LNCaP clone FGC (cell line): ENCODE measurements at regions not wholly inside any gene's neighbourhood (a gene's known extent, or its start where the extent isn't known, plus 50 kb on each side); places are given as distances from the start of the nearest gene placed in this dataset.

Experiments
- DNase-seq: peaks from one replicate; pipeline ENCODE4 v3.0.0-alpha.2; 2011; ENCODE audit warnings: low read depth
- H3K4me3 ChIP-seq: 2 replicates; pipeline ENCODE4 v1.5.1; 2011; ENCODE audit warnings: mild to moderate bottlenecking, low read depth, low read length, control low read depth
- TF ChIP-seq, protein P1 (sequence below): IDR thresholded peaks from 2 replicates; pipeline ENCODE4 v1.5.1; 2012; ENCODE audit warnings: mild to moderate bottlenecking; ENCODE audit not compliant: control insufficient read depth, insufficient read depth; ENCODE audit errors: extremely low read depth

GRCh38 chr1:235017191-235017590, 111.4 kb downstream of the TOMM20 start:
- no peak overlapping the region for H3K4me3 ChIP-seq
- TF ChIP-seq, protein P1, sequence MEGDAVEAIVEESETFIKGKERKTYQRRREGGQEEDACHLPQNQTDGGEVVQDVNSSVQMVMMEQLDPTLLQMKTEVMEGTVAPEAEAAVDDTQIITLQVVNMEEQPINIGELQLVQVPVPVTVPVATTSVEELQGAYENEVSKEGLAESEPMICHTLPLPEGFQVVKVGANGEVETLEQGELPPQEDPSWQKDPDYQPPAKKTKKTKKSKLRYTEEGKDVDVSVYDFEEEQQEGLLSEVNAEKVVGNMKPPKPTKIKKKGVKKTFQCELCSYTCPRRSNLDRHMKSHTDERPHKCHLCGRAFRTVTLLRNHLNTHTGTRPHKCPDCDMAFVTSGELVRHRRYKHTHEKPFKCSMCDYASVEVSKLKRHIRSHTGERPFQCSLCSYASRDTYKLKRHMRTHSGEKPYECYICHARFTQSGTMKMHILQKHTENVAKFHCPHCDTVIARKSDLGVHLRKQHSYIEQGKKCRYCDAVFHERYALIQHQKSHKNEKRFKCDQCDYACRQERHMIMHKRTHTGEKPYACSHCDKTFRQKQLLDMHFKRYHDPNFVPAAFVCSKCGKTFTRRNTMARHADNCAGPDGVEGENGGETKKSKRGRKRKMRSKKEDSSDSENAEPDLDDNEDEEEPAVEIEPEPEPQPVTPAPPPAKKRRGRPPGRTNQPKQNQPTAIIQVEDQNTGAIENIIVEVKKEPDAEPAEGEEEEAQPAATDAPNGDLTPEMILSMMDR, result no peak
- DNase-seq, result no peak

DNA sequence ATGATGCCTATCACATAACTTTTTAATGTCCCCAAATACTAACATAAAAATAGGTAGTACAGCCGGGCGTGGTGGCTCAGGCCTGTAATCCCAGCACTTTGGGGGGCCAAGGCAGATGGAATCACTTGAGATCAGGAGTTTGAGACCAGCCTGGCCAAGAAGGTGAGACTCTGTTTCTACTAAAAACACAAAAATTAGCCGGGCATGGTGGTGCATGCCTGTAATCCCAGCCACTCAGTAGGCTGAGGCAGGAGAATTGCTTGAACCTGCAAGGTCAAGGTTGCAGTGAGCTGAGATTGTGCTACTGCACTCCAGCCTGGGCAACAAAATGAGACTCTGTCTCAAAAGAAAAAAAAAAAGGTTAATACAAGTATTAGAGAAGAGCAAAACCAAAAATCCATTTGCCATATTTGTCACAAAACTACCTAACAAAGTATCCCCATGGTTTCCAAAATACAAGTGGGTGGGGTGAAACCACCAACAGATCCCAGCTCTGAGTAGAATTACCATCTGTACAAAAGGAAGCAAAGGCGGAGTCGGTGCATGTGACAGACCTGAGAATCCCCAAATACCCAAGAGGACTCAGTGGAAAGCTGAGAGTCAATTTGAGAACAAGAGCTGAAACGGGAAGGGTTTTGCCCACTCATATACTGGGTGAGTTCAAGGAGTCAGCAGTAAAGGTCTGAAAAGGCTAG, 113.2 kb downstream of the TOMM20 start:
- TF ChIP-seq, protein P1, result no peak
- H3K4me3 ChIP-seq, result no peak overlapping the region
- no peak for DNase-seq

DNA sequence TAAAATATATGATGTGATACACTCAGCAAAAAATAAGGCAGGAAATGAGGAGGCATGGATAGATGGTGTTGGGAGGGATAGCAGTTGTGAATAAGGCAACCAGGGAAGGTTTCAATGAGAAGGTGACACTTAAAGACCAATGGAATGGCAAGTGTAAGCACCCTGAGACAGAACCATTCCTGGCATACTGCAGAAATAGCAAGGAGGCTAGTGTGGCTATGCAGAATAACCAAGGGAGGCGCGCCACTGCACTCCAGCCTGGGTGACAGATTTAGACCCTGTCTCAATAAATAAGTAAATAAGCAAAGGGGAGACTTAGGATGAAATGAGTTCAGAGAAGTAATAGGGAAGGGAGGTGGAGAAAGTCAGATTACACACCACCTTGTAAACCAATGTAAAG, 113.9 kb downstream of the TOMM20 start:
- TF ChIP-seq, protein P1, result no peak
- H3K4me3 ChIP-seq, result no peak overlapping the region
- DNase-seq, result no peak

GRCh38 chr1:235013512-235013911, 115.1 kb downstream of the TOMM20 start:
- H3K4me3 ChIP-seq, result no peak overlapping the region
- no peak for DNase-seq
- TF ChIP-seq, protein P1, result no peak

DNA sequence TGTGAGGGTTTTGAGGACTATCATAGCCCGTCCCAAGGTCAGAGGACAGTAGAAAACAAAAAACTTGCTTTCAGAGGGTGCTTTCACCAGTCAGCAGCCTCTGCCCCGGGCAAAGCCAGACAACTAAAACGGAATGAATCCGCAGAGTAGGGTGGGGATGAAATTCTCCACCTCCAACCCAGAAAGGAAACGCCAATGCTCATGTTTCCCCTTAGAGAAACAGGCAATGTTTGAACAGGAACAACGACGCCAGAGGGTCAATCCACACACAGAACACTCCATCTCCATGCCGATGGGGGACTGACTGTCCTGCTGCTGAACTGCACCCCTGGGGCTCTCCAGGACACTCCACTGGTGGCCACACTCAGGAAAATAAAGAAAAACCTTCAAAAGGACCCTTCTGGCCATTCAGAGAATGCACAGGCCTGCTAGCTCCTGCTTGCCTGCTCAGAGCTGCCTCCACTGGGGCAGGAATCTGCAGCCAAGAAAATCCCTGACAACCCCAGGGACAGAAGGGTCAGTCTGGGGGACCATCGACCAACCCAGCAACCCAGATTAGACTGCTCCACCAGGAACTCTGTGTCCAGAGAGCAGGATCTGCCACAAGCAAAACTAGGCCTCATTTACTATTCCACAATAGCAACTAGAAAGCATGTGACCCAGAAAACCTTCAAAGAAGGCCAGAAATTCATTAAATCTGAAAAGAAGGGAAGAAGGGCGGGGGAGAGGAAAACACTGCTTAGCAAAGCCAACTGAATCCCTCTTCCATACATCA, 116.0 kb downstream of the TOMM20 start:
- TF ChIP-seq, protein P1, result no peak
- no peak for DNase-seq
- H3K4me3 ChIP-seq, result no peak overlapping the region

DNA sequence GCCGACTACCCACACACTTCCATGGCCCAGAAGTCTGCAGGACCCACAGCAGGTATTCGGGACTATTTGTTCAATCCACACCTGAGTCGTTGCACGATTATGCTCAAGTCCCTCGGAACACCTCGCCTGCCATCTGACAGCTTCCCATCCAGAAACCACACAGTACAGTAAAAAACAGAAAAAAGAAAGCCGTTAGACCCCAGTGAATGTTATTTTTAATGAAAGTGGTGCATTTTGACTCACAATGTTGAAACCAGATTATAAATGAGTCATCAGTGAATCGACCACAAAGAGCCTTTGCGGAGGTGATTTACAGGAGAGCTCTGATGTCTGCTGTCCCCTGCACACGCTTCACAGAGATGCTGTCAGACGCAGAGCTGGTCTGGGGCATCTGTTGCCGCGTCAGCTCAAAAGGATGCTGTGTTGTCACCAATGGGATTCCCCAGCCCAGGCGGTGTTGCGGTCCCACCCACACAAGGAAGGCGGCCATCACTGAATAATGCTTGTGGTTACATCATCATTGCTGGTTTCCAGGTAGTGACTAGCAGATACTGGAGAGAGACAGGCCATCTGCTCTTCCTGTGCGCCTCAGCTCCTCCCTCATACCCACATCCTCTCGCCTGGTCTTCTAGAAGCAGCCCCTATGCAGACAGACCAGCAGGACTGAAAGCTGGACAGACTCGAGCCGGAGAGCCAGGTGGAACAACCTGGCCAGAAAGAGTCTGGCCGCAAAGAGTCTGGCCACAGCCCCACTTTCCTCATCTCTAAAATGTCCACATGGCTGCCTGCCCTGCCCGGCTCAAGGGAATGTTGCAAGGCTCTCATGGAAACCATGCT, 116.8 kb downstream of the TOMM20 start:
- TF ChIP-seq, protein P1, result no peak
- no peak for DNase-seq
- no peak overlapping the region for H3K4me3 ChIP-seq
